IMR-90 (cell line): ENCODE measurements at regions not wholly inside any gene's neighbourhood (a gene's known extent, or its start where the extent isn't known, plus 50 kb on each side); places are given as distances from the start of the nearest gene placed in this dataset.

ENCODE experiments used
- ATAC-seq: fragments of 200-7000 bp; cut with Tn5 transposase; 2 replicates; pipeline ENCODE4 v1.9.1; 2020; ENCODE audit warnings: low read depth, mild to moderate bottlenecking, moderate library complexity
- BruUV-seq: library from RNA; stranded (reverse); fragments of 400-500 nt; replicated peaks from 2 replicates; lab custom pipeline; 2021; lab: Mats Ljungman, UMichigan
- CTCF ChIA-PET: fragments of 300-600 bp; formaldehyde crosslinking; extraction: SDS; loops from one replicate; lab custom pipeline; 2021; ENCODE audit warnings: antibody characterized with exemption; lab: Yijun Ruan, JAX
- POLR2A ChIA-PET: fragments of 300-600 bp; sonication (Branson Sonifier 250); formaldehyde crosslinking; loops from one replicate; lab custom pipeline; 2022; ENCODE audit warnings: antibody characterized with exemption; ENCODE audit not compliant: unreplicated experiment; lab: Charles Lee
- DNase-seq: peaks from one replicate; pipeline ENCODE4 v3.0.0; 2013
- H2AFZ ChIP-seq: replicated peaks from 2 replicates; pipeline ENCODE3; 2013; ENCODE audit warnings: low read length, mild to moderate bottlenecking; ENCODE audit not compliant: poor library complexity
- H2AK5ac ChIP-seq: 2 replicates; pipeline ENCODE4 v1.6.1; 2013; ENCODE audit warnings: low read depth, low read length, inconsistent platforms
- H2AK9ac ChIP-seq: replicated peaks from 2 replicates; pipeline ENCODE3; 2013; ENCODE audit warnings: mild to moderate bottlenecking, low read depth, low read length, moderate library complexity; ENCODE audit not compliant: poor library complexity
- H2BK120ac ChIP-seq: 2 replicates; pipeline ENCODE4 v1.6.1; 2013; ENCODE audit warnings: low read depth, low read length, inconsistent platforms
- H2BK15ac ChIP-seq: 3 replicates; pipeline ENCODE4 v1.6.1; 2013; ENCODE audit warnings: low read depth, low read length, inconsistent platforms
- H2BK20ac ChIP-seq: 2 replicates; pipeline ENCODE4 v1.6.1; 2013; ENCODE audit warnings: low read depth, mild to moderate bottlenecking, inconsistent platforms, low read length, moderate library complexity
- H2BK5ac ChIP-seq: 2 replicates; pipeline ENCODE4 v1.6.1; 2013; ENCODE audit warnings: mild to moderate bottlenecking, low read depth, low read length, inconsistent platforms; ENCODE audit not compliant: poor library complexity, severe bottlenecking
- H3K14ac ChIP-seq: replicated peaks from 2 replicates; pipeline ENCODE4 v1.6.1; 2013; ENCODE audit warnings: low read depth, low read length, inconsistent platforms
- H3K18ac ChIP-seq: 2 replicates; pipeline ENCODE4 v1.6.1; 2013; ENCODE audit warnings: low read depth, low read length, control low read depth
- H3K23ac ChIP-seq: 2 replicates; pipeline ENCODE4 v1.6.1; 2013; ENCODE audit warnings: low read depth, low read length, inconsistent platforms
- H3K27ac ChIP-seq: 2 replicates; pipeline ENCODE4 v1.5.1; 2013; ENCODE audit warnings: mild to moderate bottlenecking, control low read depth, low read length; ENCODE audit not compliant: insufficient read depth
- H3K27me3 ChIP-seq: 2 replicates; pipeline ENCODE4 v1.6.1; 2013; ENCODE audit warnings: low read length; ENCODE audit not compliant: control insufficient read depth, insufficient read depth
- H3K36me3 ChIP-seq: 2 replicates; pipeline ENCODE4 v1.6.1; 2013; ENCODE audit warnings: low read length, mixed read lengths; ENCODE audit not compliant: control insufficient read depth, insufficient read depth
- H3K4ac ChIP-seq: 2 replicates; pipeline ENCODE4 v1.6.1; 2013; ENCODE audit warnings: low read depth, low read length, inconsistent platforms
- H3K4me1 ChIP-seq: 2 replicates; pipeline ENCODE4 v1.6.1; 2013; ENCODE audit warnings: low read length, mixed read lengths; ENCODE audit not compliant: control insufficient read depth, insufficient read depth
- H3K4me2 ChIP-seq: 2 replicates; pipeline ENCODE4 v1.6.1; 2013; ENCODE audit warnings: low read depth, mild to moderate bottlenecking, control low read depth, low read length, moderate library complexity
- H3K4me3 ChIP-seq: 2 replicates; pipeline ENCODE4 v1.5.1; 2013; ENCODE audit warnings: low read depth, mild to moderate bottlenecking, control low read depth, low read length, moderate library complexity; ENCODE audit not compliant: insufficient read depth
- H3K56ac ChIP-seq: 2 replicates; pipeline ENCODE4 v1.6.1; 2013; ENCODE audit warnings: low read length, inconsistent platforms; ENCODE audit not compliant: insufficient read depth; ENCODE audit errors: extremely low read depth
- H3K79me1 ChIP-seq, 2 experiments: 2 replicates each; pipeline ENCODE4 v1.6.1; 2013; ENCODE audit warnings: low read length in 2 of 2, inconsistent platforms in 1 of 2, low read depth in 1 of 2
- H3K9ac ChIP-seq: 2 replicates; pipeline ENCODE4 v1.6.1; 2013; ENCODE audit warnings: low read depth, low read length, control low read depth
- H3K9me1 ChIP-seq: 2 replicates; pipeline ENCODE4 v1.6.1; 2013; ENCODE audit warnings: low read length, inconsistent platforms; ENCODE audit not compliant: insufficient read depth
- H3K9me3 ChIP-seq: 2 replicates; pipeline ENCODE4 v1.6.1; 2013; ENCODE audit warnings: low read length; ENCODE audit not compliant: control insufficient read depth, insufficient read depth
- H4K20me1 ChIP-seq: 2 replicates; pipeline ENCODE4 v1.6.1; 2013; ENCODE audit warnings: low read length, inconsistent platforms; ENCODE audit not compliant: insufficient read depth
- H4K5ac ChIP-seq: 2 replicates; pipeline ENCODE4 v1.6.1; 2013; ENCODE audit warnings: mild to moderate bottlenecking, low read depth, low read length, control low read depth
- H4K8ac ChIP-seq, 2 experiments: 2 replicates each; pipeline ENCODE4 v1.6.1; 2013; ENCODE audit warnings: low read depth in 2 of 2, low read length in 2 of 2, control low read depth in 1 of 2, inconsistent platforms in 1 of 2
- H4K91ac ChIP-seq: 2 replicates; pipeline ENCODE4 v1.6.1; 2013; ENCODE audit warnings: low read depth, low read length, inconsistent platforms; ENCODE audit not compliant: insufficient read depth
- CEBPB ChIP-seq: IDR thresholded peaks from 2 replicates; pipeline ENCODE4 v1.6.1; 2012; ENCODE audit warnings: low read depth, low read length, improper control_type of control experiment
- CHD1 ChIP-seq: IDR thresholded peaks from 2 replicates; pipeline ENCODE4 v1.6.1; 2012; ENCODE audit warnings: low read depth, low read length, improper control_type of control experiment
- FOS ChIP-seq: fragments of 150-350 bp; IDR thresholded peaks from 2 replicates; pipeline ENCODE4 v1.6.1; 2016; ENCODE audit warnings: low read depth, low read length
- MAFK ChIP-seq: IDR thresholded peaks from 2 replicates; pipeline ENCODE4 v1.6.1; 2012; ENCODE audit warnings: low read depth, low read length, improper control_type of control experiment
- MAZ ChIP-seq: IDR thresholded peaks from 2 replicates; pipeline ENCODE4 v1.6.1; 2012; ENCODE audit warnings: low read depth, mild to moderate bottlenecking, low read length, improper control_type of control experiment, moderate library complexity, borderline replicate concordance
- MXI1 ChIP-seq: IDR thresholded peaks from 2 replicates; pipeline ENCODE4 v1.6.1; 2012; ENCODE audit warnings: low read depth, mild to moderate bottlenecking, low read length, moderate library complexity, borderline replicate concordance
- NFE2L2 ChIP-seq: fragments of 150-350 bp; IDR thresholded peaks from 2 replicates; pipeline ENCODE4 v1.6.1; 2016; ENCODE audit warnings: low read depth, mild to moderate bottlenecking, low read length
- POLR2A ChIP-seq: IDR thresholded peaks from 2 replicates; pipeline ENCODE4 v1.6.1; 2012; ENCODE audit warnings: mild to moderate bottlenecking, low read depth, low read length
- RAD21 ChIP-seq: IDR thresholded peaks from 2 replicates; pipeline ENCODE4 v1.6.1; 2012; ENCODE audit warnings: low read length, improper control_type of control experiment
- RCOR1 ChIP-seq: IDR thresholded peaks from 2 replicates; pipeline ENCODE4 v1.6.1; 2012; ENCODE audit warnings: mild to moderate bottlenecking, low read length, improper control_type of control experiment; ENCODE audit not compliant: insufficient replicate concordance
- RFX5 ChIP-seq: IDR thresholded peaks from 2 replicates; pipeline ENCODE4 v1.8.0; 2012; ENCODE audit warnings: low read depth, mild to moderate bottlenecking, low read length, moderate library complexity
- SMC3 ChIP-seq: fragments of 150-350 bp; IDR thresholded peaks from 2 replicates; pipeline ENCODE4 v1.6.1; 2016; ENCODE audit warnings: low read depth, mild to moderate bottlenecking, antibody characterized with exemption, low read length, moderate library complexity
- WGBS, 2 experiments: methylation state at CpG; one replicate each; pipeline versions ENCODE4 v1.1.5 to v1.1.7; 2013; ENCODE audit warnings: missing lambda C conversion rate in 2 of 2; ENCODE audit not compliant: insufficient read length in 1 of 2; ENCODE audit errors: extremely low coverage in 2 of 2; 5-methylcytosine and 5-hydroxymethylcytosine counted together
- dilution Hi-C: fragments of 300-500 bp; cut with HindIII; formaldehyde crosslinking; loops from one replicate; pipeline ENCODE4 v1.14.3; 2018; ENCODE audit warnings: low sequenced_read_pairs; ENCODE audit not compliant: unreplicated experiment
- in situ Hi-C: fragments of 300-500 bp; cut with MboI; formaldehyde crosslinking; loops from 3 replicates; pipeline ENCODE4 v1.14.3; 2019; ENCODE audit warnings: low sequenced_read_pairs, inconsistent platforms, mixed read lengths
- intact Hi-C: fragments of 100-400 bp; cut with micrococcal nuclease; formaldehyde crosslinking; loops from 2 replicates; pipeline ENCODE4 v1.10.0; 2022
- TF ChIP-seq, protein P1 (sequence below): fragments of 150-350 bp; IDR thresholded peaks from 2 replicates; pipeline ENCODE4 v1.6.1; 2016; ENCODE audit warnings: low read depth, mild to moderate bottlenecking, low read length, moderate library complexity, borderline replicate concordance
- TF ChIP-seq, protein P2 (sequence below): fragments of 150-350 bp; IDR thresholded peaks from 2 replicates; pipeline ENCODE4 v1.6.1; 2017; ENCODE audit warnings: mild to moderate bottlenecking, antibody characterized with exemption, low read length, low read depth

DNA sequence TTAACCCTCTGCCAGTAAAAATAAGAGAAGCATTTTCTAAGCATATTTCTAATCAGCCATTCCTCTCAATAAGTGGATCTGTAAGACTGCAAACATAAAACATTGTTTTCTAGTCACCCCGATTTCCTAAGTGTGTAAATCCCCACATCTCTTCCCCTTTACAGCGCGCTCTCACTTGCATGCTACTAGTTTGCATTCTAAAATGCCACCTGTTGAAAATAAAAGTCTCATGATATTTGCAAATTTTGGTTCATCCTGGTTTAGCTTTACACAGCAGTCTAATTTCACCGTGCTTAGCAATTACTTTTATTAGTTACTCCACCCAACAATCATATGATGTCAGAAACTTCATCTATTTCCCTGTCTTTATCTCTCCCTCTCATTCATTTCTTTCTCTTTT is 1230.7 kb upstream of the ZEB2 start:
- Histone ChIP-seq H3K27ac (no peak overlapping the region), H3K4me3 (no peak overlapping the region)

More for the DNA sequence above, 1230.7 kb upstream of the ZEB2 start:
- Histone ChIP-seq H3K18ac (no peak overlapping the region), H3K23ac (no peak overlapping the region), H2BK20ac (no peak overlapping the region), H4K8ac (peak overlapping the region in 1 of 2 experiments; percentile 12; a peak in 1 of 4 replicates), H3K9me1 (peaks cover 9% of the 10 kb centered on the region; the same call in 1 of the 2 replicates), H3K4me1 (peaks cover 12% of the 10 kb centered on the region), H2BK5ac (no peak overlapping the region), H2AFZ (no peak overlapping the region), H2AK9ac (no peak overlapping the region), H2BK120ac (no peak overlapping the region), H4K5ac (no peak overlapping the region), H2AK5ac (no peak overlapping the region), H3K4ac (no peak overlapping the region), H3K79me1 (no peaks in the 10 kb centered on the region), H3K56ac (no peak overlapping the region), H4K91ac (no peak overlapping the region), H3K4me2 (no peak overlapping the region), H3K27me3 (no peaks in the 10 kb centered on the region), H4K20me1 (no peaks in the 10 kb centered on the region), H2BK15ac (no peak overlapping the region), H3K9me3 (no peaks in the 10 kb centered on the region), H3K14ac (no peak overlapping the region), H3K9ac (no peak overlapping the region), H3K36me3 (no peaks in the 10 kb centered on the region)
- no TSS peak for BruUV-seq
- TF ChIP-seq MXI1 (no peak), FOS (no peak), CHD1 (no peak), MAFK (no peak), CEBPB (no peak), RAD21 (no peak), RFX5 (no peak), MAZ (no peak), NFE2L2 (no peak), POLR2A (no peak), RCOR1 (no peak), SMC3 (no peak)
- TF ChIP-seq, protein P1, sequence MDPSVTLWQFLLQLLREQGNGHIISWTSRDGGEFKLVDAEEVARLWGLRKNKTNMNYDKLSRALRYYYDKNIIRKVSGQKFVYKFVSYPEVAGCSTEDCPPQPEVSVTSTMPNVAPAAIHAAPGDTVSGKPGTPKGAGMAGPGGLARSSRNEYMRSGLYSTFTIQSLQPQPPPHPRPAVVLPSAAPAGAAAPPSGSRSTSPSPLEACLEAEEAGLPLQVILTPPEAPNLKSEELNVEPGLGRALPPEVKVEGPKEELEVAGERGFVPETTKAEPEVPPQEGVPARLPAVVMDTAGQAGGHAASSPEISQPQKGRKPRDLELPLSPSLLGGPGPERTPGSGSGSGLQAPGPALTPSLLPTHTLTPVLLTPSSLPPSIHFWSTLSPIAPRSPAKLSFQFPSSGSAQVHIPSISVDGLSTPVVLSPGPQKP, result no peak
- TF ChIP-seq, protein P2, sequence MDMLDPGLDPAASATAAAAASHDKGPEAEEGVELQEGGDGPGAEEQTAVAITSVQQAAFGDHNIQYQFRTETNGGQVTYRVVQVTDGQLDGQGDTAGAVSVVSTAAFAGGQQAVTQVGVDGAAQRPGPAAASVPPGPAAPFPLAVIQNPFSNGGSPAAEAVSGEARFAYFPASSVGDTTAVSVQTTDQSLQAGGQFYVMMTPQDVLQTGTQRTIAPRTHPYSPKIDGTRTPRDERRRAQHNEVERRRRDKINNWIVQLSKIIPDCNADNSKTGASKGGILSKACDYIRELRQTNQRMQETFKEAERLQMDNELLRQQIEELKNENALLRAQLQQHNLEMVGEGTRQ, result no peak
- ATAC-seq (no peak), DNase-seq (no peak)
- WGBS, 2 experiments, result 80% methylated on average over 4 of the region's 4 CpGs; no CpG with 5 or more reads in 1 of the 2 experiments
- CTCF ChIA-PET, result no interaction called here
- intact Hi-C loops (loop anchor here (5.0 to 10.0 kb wide), 4 partner anchors 153 to 1656 kb away; no protein-coding TSS in a partner anchor), dilution Hi-C loops (no loop called here), in situ Hi-C loops (loop anchor here (5.0 kb wide), 1 partner anchor 1228 kb away; the partner anchor contains the start of gene ZEB2)
- POLR2A ChIA-PET, result no interaction called here
